KBM-7 (cell line): ENCODE measurements at regions not wholly inside any gene's neighbourhood (a gene's known extent, or its start where the extent isn't known, plus 50 kb on each side); places are given as distances from the start of the nearest gene placed in this dataset.
A peak's percentile ranks its signal among the peaks of the same experiment; 100 is the strongest.
"Not testable (repeated sequence)": the region's sequence is repeated elsewhere in the genome, so short reads cannot be mapped to it uniquely, and the experiment has no call there.

Source experiments
- DNase-seq: peaks from one replicate; pipeline ENCODE4 v3.0.0-alpha.2; 2015
- in situ Hi-C: fragments of 300-500 bp; cut with MboI; formaldehyde crosslinking; loops from 2 replicates; pipeline ENCODE4 v1.14.3; 2020; ENCODE audit warnings: low sequenced_read_pairs, low pct_unique_long_range_greater_than_20kb, mixed read lengths

DNA sequence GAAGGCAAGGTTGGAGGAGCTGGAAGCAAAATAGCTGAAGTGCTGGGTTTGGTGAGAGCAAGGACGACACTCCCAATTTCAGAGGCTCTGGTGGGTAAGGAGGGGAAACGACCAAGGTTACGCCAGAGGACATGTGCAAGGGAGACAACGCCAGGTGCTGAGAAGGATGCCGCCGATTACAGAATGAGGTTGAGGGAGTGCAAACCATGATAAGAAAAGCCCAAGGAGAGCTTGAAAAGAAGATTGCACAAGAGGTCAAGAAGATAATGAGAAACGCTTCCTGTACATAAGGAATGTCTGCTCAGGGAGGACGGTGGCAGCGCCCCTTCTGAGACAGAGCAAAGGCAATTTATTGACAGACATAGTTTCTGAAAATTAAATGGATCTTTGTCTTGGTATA lies 382.0 kb upstream of the PROX1 start:
- in situ Hi-C loops: no loop called here
- DNase-seq: no peak

DNA sequence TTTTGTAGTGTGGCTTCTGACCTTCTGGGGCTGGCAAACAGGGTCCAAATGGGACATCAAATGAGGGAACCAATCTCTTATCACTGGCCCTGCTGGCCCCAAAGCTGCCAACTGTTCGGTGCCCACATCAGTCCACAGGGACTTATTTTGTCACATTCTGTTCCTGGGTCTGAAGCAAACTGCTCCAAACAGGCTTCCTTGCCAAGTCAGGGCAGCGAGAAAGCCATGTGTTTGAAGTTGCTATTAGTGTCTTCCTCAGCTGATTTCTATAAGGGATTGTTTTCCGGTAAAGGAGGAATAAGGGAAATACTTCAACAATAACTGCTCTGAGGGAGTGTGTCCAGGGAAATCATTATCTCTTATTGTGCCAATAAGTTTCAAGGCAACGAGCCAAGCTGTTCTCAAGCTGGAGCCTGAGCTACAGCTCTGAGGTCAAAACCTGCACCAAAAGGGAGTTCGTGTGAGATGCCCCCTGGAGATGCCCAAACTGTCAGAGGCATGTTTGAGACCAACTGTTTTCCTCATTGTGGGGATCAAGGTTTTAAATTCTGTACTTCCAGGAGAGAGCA lies 381.4 kb upstream of the PROX1 start:
- no peak for DNase-seq
- in situ Hi-C loops: no loop called here

DNA sequence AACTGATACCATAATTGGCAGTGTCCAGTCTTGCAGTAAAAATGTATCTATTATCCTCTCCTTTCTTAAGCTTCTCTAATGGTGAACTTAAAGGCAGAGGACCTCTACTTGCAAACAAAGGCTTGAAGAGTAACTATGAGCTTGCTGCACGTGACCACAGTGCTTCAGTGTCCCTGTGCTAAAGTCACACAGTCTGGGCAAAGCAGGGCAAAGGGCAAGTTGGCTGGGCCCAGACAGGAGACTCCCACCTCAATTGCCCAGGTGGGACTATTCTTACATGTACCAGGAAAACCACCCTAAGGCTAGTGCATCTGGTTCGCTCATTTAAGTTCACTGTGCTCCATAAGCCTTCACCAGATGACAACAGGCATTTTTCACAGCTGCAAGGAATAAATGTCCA lies 374.2 kb upstream of the PROX1 start:
- DNase-seq: no peak
- in situ Hi-C loops: no loop called here

DNA sequence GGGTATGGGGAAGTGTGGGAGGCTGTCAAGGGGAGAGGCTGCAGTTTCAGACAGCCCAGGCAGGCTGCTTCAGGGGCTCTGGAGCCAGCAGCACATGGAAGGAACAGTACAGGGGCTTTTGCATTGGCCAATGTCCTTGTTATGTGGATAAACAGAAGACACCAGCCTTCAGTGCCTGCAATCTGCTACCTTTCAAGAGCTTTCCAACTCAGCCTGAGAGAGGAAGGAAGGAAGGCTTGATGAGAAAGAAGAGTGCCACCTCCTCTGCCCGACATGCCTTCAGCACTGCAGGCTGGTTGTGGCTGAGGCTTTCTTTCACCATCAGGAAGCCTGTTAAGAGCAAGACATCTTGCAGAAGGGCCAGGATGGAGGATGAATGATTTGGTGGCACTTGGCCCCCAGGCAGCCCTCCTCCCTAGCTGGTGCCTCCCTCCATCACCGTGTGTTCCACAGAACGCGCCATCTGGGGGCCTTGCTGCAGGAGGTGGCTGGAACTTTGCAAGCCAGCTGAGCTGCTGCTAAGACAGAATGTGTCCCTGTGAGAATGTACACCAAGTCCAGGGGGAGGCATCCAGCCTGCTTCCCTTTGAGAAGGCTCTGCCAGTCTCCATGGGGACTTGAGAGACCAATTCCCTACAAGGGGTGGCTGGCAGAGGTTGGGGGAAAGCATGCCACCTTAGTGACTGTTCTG lies 372.4 kb upstream of the PROX1 start:
- in situ Hi-C loops: no loop called here
- DNase-seq: no peak

DNA sequence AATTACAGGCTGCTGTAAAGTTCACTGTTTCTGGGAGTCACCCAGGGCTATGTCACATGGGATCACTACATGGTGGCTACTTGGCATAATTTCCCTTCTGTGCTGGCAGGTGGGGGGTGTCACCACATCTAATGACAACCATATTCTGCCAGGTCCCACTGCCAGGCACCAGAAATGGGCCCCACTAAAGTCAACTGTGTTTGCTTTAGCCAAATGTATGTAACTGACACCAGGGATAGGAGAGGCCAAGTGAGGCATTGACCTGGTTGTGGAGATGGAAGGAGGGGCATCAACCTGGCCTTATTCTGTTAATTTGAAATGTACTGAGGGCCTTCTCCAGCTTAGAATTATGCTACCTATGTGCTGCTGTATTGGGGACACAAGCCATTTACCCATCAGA lies 370.6 kb upstream of the PROX1 start:
- in situ Hi-C loops: no loop called here
- no peak for DNase-seq

DNA sequence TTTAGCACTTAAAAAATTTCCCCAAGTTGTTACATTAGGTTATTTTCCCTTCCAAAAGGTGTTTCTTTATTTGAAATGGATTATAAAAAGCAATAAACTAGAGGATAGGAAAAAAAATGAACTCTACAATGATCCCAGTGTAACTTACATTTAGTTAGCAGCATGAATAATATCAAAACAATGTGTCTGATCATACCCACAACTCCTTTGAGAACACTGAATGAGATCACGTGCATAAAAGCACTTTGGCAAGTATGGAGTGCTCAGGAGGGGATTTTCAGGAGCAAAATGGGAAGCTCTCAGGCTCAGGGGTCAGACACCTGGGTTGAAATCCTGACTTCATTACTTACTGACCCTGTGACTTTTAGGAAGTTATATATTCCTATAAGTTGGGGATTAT lies 369.7 kb upstream of the PROX1 start:
- no peak for DNase-seq
- in situ Hi-C loops: no loop called here

DNA sequence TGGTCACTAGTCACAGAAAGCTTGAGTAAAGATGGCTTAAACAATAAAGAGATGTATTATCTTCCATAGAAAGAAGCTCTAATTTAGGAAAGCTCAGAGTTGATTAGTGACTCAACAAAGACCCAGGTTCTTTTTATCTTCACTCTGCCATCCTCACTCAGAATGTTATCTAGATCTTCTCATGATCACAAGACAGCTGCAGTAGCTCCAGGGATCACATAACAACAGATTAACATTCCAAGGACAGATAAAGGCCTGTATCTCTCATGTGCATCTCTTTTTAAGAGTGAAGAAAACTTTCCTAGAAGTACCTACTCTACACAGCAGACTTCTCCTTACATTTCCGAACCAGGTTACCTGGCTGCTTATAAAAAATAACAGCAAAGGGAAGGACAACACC lies 368.7 kb upstream of the PROX1 start:
- in situ Hi-C loops: no loop called here
- no peak for DNase-seq

DNA sequence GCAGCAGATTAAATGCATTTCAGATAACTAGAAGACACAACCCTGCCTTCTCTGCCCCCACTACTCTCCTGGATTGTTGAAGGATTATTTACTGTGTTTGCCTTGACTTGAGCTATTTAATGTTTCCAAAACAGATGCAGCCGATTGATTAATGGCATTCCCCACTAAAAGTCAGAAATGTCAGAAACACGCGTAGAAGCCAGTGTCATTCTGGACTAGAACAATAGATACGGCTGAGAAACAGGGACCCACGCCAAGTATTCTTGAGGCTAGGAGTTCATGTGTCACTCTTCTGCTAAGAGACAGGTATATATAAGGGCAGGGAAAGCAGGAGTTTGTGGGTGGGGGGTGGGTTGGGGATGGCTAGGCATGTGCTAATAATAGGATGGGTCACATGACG lies 366.7 kb upstream of the PROX1 start:
- in situ Hi-C loops: no loop called here
- no peak for DNase-seq

DNA sequence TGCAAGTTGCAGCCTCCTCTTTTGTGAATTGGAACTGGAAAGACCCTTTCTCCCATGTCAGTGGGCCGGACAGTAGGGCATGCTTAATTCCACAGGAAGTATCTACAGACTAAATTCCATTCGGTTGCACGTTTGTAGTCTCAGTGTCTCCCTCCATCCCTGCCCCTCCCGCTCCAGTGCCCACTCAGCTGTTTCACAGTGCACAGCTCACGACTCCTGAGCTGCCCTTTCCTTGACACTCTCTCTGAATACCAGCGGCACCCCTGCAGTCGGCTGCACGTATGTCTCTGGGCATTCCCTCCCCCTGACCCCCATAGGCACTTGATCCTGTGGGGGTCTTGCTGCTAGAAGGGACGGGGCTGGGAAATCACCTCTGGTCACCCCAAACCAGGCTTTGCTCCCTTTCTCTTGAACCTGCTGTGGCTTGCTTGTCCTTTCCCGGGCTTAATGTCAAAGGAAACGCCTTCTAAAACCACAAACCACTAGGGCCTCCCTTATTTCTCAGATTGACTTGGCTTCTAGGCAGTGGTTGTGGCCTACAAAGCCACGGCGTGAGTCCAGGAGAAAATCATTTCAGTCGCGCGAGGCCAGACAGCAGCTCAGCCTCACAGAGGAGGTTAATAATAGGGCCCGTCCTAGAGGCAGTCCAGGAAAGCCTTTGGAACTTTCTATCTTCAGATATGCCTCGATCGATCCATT lies 365.3 kb upstream of the PROX1 start:
- in situ Hi-C loops: no loop called here
- peak; percentile 19 for DNase-seq

DNA sequence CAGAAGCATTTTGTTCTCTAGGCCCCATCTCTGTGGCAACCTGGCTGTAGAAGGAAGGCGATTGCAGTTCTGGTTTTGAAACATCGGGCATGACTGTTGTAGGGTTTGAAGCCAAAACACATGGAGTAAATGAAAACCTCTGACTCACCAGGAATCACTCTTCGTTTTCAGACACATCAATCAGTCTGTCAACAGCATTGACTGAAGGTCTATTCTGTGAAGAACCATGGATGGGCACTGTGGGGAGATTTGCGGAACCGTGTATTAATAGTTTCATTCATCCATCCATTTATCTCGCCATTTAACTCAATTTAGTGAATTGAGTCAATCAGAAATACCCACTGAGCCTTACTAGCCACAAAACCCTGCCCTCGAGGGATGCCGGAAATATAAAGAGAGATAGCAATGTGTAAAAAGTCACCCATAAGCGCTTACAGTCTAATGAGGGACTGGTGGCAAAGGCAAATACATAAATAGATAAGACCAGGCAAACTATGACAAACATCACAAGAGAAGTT lies 364.6 kb upstream of the PROX1 start:
- in situ Hi-C loops: no loop called here
- DNase-seq: no peak

DNA sequence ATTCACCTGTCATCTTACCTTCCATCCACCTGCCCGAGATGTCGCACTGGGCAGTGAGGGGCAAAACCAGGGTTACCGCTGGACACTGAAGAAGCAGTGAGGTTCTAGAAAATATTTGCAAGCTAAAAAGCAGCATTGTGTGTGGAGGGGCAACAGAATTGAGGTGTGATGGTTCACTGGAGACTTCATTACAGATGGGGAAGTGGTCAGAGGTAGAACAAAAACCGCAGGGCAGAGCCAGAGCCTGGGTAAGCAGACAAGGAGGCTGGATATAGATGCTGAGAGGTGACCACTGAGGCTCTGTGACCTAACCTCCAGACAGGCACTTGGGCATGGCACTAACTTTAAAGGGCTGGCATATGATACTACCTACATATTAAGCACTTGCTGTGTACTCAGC lies 363.9 kb upstream of the PROX1 start:
- DNase-seq: no peak
- in situ Hi-C loops: no loop called here

DNA sequence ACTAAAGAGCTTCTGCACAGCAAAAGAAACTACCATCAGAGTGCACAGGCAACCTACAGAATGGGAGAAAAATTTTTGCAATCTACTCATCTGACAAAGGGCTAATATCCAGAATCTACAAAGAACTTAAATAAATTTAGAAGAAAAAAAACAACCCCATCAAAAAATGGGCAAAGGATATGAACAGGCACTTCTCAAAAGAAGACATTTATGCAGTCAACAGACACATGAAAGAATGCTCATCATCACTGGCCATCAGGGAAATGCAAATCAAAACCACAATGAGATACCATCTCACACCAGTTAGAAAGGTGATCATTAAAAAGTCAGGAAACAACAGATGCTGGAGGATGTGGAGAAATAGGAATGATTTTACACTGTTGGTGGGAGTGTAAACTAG lies 351.0 kb upstream of the PROX1 start:
- in situ Hi-C loops, DNase-seq: not testable (repeated sequence)

DNA sequence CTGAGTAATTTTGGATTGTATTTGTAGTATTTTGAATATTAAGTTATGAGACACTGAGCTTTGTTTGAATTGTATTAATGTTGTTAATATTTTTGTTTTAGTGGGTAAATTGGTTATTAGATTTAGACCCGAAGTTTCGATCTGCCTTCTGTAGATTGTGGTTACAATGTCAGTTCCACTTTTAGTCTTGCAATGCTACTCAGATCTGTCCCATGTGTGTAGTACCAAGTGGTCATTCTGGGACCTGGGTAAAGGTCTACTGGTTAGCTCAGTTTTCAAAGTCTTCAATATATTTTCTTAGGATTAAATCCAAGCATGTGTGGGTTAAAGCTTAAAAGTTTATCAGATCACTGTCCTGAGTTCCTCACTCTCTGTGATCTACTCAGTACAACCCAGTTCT lies 346.5 kb upstream of the PROX1 start:
- in situ Hi-C loops: no loop called here

DNA sequence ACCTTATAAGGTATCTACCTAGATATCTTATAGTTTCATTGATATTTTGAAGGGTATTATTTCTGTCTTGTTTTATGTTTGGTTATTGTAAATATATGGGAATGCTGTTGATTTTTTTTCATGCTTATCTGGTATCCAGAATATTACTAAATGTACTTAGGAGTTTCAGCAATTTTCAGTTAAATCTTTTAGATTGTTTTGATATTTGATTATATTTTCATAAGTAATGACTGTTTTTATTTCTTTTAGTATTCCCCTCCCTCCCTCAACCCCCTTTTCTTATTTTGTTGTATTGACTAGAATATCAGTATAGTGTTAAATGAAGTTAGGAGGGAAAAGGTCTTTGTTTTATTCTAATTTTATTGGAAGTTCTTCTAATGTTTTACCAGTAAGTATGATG lies 344.4 kb upstream of the PROX1 start:
- in situ Hi-C loops: no loop called here
- DNase-seq: no peak

More for the DNA sequence above, 346.5 kb upstream of the PROX1 start:
- no peak for DNase-seq

DNA sequence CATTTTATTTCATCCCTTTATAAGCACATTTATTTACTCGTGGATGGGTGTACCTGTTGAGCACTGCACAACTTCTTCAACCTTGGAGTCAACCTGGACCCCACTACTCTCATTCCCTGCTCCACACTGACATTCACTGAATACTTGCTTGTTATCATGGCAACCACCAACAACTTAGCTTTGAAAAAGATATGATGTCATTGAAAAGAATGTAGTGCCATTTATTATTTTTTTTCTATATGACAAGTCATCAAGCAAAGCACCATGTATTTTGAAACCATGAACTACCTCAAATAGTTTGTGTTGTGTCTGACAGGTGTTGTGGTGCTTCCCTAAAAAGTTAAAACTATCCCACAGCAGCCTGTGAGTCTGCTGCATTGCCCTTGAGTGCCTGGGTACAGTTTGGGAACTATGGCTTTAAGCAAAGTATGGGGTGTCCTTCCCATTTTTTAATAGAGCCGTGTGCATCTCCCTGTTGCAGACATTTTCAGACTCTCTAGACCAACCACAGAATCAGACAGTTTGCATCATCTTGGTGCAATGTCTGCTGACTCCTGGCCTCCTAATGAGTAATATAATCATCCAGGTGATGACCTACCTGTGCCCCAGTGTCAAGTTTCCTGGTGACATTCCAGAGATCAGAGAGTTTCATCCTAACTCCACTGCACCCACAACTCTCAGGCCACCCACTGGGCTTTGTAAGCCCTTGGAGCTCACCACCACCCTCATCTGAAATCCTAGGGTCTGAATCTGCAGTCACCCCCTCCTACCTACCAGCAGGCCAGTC lies 339.7 kb upstream of the PROX1 start:
- in situ Hi-C loops: no loop called here
- no peak for DNase-seq

DNA sequence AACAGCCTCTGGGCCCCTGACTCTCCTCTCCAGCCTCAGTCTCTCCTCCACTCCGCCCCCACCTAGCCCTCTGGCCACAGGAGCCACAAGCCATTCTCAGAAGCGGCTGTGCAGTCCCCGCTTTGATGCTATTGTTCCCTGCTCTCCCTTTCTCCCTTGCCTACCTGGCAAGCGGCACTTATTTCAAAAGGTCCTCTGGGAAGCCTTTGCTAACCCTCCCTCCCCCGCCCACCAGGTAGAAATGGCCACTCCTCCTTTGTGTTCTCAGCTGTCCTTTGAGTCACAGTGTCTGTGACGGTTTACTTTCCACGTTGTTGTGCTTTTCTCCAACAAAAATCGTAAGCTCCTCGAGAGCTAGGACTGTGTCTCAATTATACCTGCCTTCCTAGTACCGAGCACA lies 338.4 kb upstream of the PROX1 start:
- no peak for DNase-seq
- in situ Hi-C loops: no loop called here

DNA sequence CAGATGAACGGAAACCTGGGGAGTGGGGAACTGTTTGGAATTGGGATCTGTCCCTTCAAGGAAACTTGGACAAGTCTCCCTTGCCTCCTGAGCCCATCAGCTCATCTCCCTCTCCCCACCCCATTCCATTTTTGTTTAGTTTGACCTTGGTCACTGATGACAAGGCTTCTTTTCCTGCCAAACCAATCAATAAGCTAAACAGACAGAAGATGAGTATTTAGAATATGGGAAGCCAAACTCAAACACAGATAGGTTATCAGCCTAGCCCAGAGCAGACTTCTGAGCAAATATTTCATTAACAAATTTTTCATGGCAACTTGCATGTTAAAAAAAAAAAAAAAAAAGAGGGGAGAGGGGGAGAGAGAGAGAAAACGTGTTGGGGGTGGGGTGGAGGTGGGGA lies 337.2 kb upstream of the PROX1 start:
- in situ Hi-C loops: no loop called here
- no peak for DNase-seq

DNA sequence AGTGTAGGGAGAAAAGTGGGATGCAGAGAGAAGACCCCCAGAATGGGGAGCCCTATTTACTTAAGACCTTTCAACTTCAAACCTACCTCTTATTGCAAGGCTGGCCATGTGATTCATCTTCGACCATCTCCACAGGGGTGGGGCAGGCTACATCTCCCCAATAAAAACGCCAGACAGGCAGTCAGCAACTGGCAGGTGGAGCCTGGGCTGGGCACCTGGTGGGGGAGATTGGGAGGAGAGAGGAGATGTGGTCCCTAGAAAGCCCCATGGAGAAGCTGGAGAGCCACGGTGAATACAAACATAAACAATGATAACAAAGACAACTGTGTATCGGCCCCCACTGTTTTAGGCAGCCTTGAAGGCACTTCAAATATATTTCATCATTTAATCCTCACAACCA lies 336.7 kb upstream of the PROX1 start:
- in situ Hi-C loops: no loop called here
- DNase-seq: no peak

DNA sequence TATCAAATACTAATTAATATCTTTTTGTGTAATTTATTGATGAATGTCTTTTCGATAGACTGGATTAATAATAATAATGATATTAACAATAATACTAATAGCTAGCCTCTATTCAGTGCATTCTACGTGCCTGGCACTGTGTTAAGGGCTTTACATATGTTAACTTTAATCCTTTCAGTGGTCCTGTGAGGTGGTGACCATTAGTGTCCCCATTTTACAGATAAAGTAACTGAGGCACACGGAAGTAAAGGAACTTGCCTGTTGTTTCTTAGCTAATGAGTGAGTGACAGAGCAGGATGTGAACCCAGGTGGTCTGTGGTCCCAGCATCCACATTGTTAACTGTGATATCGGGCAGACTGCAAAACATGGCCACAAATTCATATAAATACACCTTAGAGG lies 335.7 kb upstream of the PROX1 start:
- no peak for DNase-seq
- in situ Hi-C loops: no loop called here

DNA sequence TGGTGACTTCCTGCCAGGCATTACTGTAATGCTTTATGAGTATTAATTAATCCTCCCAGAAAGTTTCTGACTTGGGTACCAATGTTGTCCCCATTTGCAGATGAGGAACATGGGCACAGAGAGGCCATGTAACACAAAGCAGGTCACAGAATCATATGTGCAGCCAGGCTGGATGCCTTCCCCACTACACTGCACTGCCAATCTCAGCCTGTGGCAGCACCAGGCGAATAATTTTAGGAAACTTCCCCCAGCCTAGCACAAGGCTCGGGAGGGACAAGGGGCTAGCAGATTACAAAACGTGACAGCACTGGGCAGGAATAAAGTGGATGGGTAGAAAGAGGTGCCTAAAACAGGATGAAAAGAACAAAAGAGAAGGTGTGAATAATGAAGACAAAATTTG lies 331.7 kb upstream of the PROX1 start:
- no peak for DNase-seq
- in situ Hi-C loops: no loop called here
